ENCODE measurements at regions not wholly inside any gene's neighbourhood (a gene's known extent, or its start where the extent isn't known, plus 50 kb on each side); places are given as distances from the start of the nearest gene placed in this dataset.

DNA sequence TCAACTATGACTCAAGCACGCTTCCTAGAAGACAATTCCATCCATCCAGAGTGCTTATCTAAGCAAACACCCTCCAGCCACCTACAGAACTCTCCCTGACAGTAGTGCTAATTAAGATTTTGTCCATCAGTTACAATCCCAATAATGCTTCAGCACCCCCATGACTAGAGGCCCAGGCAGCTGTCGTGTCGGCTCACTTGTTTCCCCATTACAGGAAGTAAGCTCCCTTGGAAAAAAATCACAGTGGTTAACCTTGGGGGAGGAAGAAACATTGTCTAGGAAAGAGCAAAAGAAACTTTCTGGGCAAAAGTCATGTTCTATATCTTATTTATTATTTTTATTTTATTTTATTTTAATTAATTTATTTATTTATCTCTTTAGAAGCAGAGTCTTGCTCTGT, 108.8 kb upstream of the LPAR1 start:
- Mint-ChIP-seq H3K4me1 (no peaks in the 10 kb centered on the region), H3K27me3 (ENCODE audit: low read depth) (no peaks in the 10 kb centered on the region), H3K27ac (no peak overlapping the region), H3K4me3 (no peak overlapping the region), H3K36me3 (no peaks in the 10 kb centered on the region), H3K9me3 (no peaks in the 10 kb centered on the region)
- TF ChIP-seq, protein P1, sequence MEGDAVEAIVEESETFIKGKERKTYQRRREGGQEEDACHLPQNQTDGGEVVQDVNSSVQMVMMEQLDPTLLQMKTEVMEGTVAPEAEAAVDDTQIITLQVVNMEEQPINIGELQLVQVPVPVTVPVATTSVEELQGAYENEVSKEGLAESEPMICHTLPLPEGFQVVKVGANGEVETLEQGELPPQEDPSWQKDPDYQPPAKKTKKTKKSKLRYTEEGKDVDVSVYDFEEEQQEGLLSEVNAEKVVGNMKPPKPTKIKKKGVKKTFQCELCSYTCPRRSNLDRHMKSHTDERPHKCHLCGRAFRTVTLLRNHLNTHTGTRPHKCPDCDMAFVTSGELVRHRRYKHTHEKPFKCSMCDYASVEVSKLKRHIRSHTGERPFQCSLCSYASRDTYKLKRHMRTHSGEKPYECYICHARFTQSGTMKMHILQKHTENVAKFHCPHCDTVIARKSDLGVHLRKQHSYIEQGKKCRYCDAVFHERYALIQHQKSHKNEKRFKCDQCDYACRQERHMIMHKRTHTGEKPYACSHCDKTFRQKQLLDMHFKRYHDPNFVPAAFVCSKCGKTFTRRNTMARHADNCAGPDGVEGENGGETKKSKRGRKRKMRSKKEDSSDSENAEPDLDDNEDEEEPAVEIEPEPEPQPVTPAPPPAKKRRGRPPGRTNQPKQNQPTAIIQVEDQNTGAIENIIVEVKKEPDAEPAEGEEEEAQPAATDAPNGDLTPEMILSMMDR (IDR thresholded peaks at IDR 0.05; ENCODE audit: unreplicated experiment): no peak
- no peak for DNase-seq (ENCODE audit: low spot score in 2 of 2, unreplicated experiment in 2 of 2)

DNA sequence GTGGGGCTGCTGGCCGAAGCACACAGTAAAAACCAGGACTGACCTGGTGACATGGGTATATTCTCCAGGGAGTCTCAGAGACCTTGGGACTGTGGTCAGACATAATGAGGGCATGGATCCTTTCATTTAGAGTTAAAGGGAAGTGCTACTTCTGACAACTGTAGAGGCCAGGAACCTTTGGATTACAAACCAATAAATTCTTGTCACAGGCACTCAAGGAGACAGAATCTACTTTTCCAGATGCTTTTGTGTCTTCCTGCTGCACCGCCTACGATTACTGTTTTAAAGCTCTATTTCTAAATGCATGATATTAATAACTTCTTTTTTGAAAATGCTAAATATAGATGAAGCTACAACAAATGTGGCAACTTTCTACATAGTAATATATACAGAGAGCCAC, 106.5 kb upstream of the LPAR1 start:
- no peak for DNase-seq (ENCODE audit: low spot score in 2 of 2, unreplicated experiment in 2 of 2)
- no peak overlapping the region for H3K27ac Mint-ChIP-seq
- H3K4me3 Mint-ChIP-seq: no peak overlapping the region
- TF ChIP-seq, protein P1 (IDR thresholded peaks at IDR 0.05; ENCODE audit: unreplicated experiment): no peak
- H3K4me1 Mint-ChIP-seq: no peaks in the 10 kb centered on the region
- no peaks in the 10 kb centered on the region for H3K9me3 Mint-ChIP-seq
- H3K36me3 Mint-ChIP-seq: no peaks in the 10 kb centered on the region
- H3K27me3 Mint-ChIP-seq (ENCODE audit: low read depth): no peaks in the 10 kb centered on the region

DNA sequence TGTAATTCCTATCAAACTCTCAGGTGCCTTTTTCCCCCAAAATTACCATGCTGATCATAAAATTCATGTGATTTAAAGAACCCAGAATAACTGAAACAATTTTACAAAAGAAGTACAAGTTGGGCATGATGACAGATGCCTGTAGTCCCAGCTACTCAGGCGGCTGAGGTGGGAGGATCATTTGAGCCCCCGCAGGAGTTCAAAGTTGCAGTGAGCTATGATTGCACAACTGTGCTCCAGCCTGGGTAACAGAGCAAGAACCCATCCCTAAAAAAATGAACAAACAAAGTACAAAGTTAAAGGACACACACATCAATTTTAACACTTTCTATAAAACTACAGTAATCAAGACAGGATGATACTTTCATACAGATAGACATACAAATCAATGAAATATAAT, 97.9 kb upstream of the LPAR1 start:
- peaks cover 9% of the 10 kb centered on the region for H3K9me3 Mint-ChIP-seq
- H3K36me3 Mint-ChIP-seq: no peaks in the 10 kb centered on the region
- no peaks in the 10 kb centered on the region for H3K4me1 Mint-ChIP-seq
- no peak for DNase-seq (ENCODE audit: low spot score in 2 of 2, unreplicated experiment in 2 of 2)
- no peaks in the 10 kb centered on the region for H3K27me3 Mint-ChIP-seq (ENCODE audit: low read depth)
- H3K4me3 Mint-ChIP-seq: no peak overlapping the region
- TF ChIP-seq, protein P1 (IDR thresholded peaks at IDR 0.05; ENCODE audit: unreplicated experiment): no peak
- no peak overlapping the region for H3K27ac Mint-ChIP-seq

DNA sequence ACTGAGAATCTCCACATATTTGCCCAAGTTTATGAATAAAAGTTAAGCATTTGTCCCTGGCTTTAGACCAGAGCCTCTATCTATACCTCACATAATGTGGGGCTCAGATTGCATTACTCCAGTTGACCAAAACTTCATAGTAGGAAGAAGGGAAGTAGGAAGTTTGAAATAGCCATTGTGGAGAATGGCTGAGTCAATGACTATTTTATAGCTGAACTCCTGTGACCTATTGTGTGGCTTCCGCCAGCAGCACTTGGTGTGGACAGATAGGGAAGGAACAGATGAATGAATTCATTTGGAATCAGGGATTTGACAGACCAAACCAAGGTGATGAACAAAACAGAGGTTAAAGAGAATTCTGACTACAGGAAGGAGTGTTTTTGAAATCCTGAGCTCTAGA, 92.9 kb upstream of the LPAR1 start:
- no peaks in the 10 kb centered on the region for H3K36me3 Mint-ChIP-seq
- TF ChIP-seq, protein P1 (IDR thresholded peaks at IDR 0.05; ENCODE audit: unreplicated experiment): no peak
- no peak overlapping the region for H3K27ac Mint-ChIP-seq
- peaks cover 12% of the 10 kb centered on the region for H3K9me3 Mint-ChIP-seq
- no peaks in the 10 kb centered on the region for H3K4me1 Mint-ChIP-seq
- no peak for DNase-seq (ENCODE audit: low spot score in 2 of 2, unreplicated experiment in 2 of 2)
- no peak overlapping the region for H3K4me3 Mint-ChIP-seq
- H3K27me3 Mint-ChIP-seq (ENCODE audit: low read depth): no peaks in the 10 kb centered on the region

DNA sequence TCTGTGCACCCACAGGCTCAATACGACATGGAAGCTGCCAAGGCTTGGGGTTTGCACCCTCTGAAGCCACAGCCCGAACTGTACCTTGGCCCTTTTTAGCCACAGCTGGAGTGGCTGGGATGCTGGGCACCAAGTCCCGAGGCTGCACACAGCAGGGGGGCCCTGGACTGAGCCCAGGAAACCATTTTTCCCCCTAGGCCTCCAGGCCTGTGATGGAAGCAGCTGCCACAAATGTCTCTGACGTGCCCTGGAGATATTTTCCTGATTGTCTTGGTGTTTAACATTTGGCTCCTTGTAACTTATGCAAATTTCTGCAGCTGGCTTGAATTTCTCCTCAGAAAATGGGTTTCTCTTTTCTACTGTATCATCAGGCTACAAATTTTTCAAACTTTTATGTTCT, 82.3 kb upstream of the LPAR1 start:
- H3K4me3 Mint-ChIP-seq: no peak overlapping the region
- H3K27me3 Mint-ChIP-seq (ENCODE audit: low read depth): no peaks in the 10 kb centered on the region
- no peaks in the 10 kb centered on the region for H3K4me1 Mint-ChIP-seq
- peaks cover 17% of the 10 kb centered on the region for H3K9me3 Mint-ChIP-seq
- H3K27ac Mint-ChIP-seq: no peak overlapping the region
- TF ChIP-seq, protein P1 (IDR thresholded peaks at IDR 0.05; ENCODE audit: unreplicated experiment): no peak
- H3K36me3 Mint-ChIP-seq: peaks cover 5% of the 10 kb centered on the region
- DNase-seq (ENCODE audit: low spot score in 2 of 2, unreplicated experiment in 2 of 2): no peak

DNA sequence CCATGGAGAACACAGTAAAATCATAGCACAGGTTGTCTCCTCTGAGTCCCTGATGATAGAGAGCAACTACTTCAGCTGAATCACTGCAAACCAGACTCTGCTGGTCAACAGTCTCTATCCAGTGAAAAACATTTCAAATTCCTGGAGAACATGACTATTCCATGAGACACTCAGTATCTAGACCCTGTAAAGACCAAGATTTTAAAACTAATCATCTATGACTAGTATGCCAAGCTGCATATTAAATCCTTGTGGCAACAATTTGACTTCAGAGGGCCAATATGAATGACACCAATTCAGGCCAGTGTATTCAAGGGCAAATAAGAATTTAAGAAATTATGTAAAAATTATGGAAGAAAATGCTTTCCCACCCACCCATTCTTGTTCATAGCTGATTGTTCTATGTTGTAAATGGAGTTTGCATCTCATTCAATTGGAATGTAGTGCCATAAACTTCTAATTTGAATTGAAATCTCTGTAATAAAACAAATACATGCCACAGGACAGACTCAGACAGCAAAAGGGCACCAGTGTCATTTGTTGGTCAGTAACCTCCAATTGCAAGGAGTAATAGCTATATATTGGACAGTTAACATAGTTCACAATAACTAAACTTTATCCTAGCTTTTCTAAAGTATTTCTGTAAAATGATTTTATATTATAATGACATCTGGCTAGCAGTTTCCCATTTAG, 80.1 kb upstream of the LPAR1 start:
- H3K27me3 Mint-ChIP-seq (ENCODE audit: low read depth): no peaks in the 10 kb centered on the region
- H3K9me3 Mint-ChIP-seq: peaks cover 17% of the 10 kb centered on the region
- H3K36me3 Mint-ChIP-seq: peaks cover 5% of the 10 kb centered on the region
- TF ChIP-seq, protein P1 (IDR thresholded peaks at IDR 0.05; ENCODE audit: unreplicated experiment): no peak
- no peak for DNase-seq (ENCODE audit: low spot score in 2 of 2, unreplicated experiment in 2 of 2)
- H3K4me1 Mint-ChIP-seq: peaks cover 6% of the 10 kb centered on the region
- H3K4me3 Mint-ChIP-seq: no peak overlapping the region
- H3K27ac Mint-ChIP-seq: no peak overlapping the region

All from mesothelial cell of epicardium (in vitro differentiated cells).